ENCODE measurements at regions not wholly inside any gene's neighbourhood (a gene's known extent, or its start where the extent isn't known, plus 50 kb on each side); places are given as distances from the start of the nearest gene placed in this dataset.

DNA sequence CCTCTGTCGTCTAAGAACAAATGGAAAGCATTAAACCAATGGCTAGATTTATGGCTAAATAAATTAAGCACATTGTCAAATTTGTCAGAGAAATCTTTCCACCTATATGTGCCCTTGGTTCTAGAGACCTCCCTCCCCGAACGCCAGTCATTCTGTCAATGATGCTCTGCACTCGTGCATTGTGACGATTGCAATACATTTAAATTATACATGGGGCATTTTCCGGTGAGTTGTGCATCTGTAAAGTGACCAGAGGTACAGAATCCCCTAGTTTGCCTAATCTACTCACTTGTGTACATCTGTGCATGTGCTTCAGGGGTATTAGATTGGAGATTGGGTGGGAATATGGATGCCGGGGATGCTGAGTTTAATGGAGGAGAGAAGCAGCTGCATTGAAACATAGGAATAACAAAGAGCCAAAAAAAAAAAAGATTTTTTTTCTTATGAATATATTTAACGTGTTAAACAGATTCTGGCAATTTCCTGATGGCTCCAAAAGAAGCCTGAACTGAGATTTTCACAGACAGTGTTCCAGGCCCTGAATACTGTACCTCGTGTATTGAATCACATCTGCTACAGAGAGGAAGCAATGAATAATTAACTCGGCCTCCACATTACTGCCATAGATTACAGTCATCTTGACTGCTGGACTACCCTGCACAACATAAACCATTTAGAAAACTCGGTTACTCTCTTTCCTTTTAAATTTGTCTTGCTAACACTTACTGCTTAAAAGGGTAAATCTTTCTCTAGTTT lies 149.0 kb upstream of the C1orf87 start:
- ChIA-PET POLR2A (no interaction called here), CTCF (no interaction called here)
- TF ChIP-seq, protein P1, sequence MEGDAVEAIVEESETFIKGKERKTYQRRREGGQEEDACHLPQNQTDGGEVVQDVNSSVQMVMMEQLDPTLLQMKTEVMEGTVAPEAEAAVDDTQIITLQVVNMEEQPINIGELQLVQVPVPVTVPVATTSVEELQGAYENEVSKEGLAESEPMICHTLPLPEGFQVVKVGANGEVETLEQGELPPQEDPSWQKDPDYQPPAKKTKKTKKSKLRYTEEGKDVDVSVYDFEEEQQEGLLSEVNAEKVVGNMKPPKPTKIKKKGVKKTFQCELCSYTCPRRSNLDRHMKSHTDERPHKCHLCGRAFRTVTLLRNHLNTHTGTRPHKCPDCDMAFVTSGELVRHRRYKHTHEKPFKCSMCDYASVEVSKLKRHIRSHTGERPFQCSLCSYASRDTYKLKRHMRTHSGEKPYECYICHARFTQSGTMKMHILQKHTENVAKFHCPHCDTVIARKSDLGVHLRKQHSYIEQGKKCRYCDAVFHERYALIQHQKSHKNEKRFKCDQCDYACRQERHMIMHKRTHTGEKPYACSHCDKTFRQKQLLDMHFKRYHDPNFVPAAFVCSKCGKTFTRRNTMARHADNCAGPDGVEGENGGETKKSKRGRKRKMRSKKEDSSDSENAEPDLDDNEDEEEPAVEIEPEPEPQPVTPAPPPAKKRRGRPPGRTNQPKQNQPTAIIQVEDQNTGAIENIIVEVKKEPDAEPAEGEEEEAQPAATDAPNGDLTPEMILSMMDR (IDR thresholded peaks at IDR 0.05; ENCODE audit: insufficient read depth, low read length, missing control alignments) = no peak
- H3K4me3 ChIP-seq (ENCODE audit: low read depth, low read length) = no peak overlapping the region
- DNase-seq (ENCODE audit: low read depth, low spot score) = no peak

DNA sequence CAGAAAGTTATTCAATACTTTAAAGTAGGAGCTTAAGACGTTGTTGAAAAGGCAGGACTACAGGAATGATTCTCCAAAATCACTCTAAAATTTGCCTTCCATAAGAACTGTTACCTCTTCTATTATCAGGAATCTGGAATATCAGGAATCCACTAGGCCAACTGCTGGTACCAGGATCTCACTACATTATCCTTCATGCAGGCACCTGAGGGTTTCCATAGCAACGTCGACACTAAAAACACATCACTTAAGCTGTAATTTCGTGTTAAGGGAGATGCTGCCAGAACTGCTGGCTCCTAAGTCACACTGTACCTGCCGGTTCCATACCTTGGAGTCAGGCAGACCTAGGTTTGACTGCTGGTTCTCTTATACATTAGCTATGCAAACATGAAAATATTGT lies 139.7 kb upstream of the C1orf87 start:
- DNase-seq (ENCODE audit: low read depth, low spot score) = no peak
- H3K4me3 ChIP-seq (ENCODE audit: low read depth, low read length) = no peak overlapping the region
- TF ChIP-seq, protein P1 (IDR thresholded peaks at IDR 0.05; ENCODE audit: insufficient read depth, low read length, missing control alignments) = no peak
- POLR2A ChIA-PET = no interaction called here
- CTCF ChIA-PET = interaction anchor here (1.1 kb wide), 1 partner anchor 69 kb away, joined by 3 read pairs; no protein-coding TSS in a partner anchor

DNA sequence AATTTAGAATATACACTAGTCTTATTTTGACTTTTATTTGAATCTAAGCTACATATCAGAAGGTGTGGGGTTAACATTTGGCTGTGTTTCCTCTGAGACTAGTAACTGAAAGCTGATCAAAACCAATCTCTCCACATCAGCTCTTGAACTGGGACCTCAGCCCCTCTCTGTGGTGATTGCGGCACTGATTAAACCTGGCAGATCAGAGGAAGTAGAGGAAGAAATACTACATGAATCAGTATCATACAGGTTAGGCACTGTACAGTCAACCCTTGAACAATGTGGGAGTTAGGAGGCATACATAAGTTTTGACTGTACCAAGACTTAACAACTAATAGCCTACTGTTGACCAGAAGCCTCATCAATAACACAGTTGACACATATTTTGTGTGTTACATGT lies 122.5 kb upstream of the C1orf87 start:
- no peak overlapping the region for H3K4me3 ChIP-seq (ENCODE audit: low read depth, low read length)
- ChIA-PET POLR2A (no interaction called here), CTCF (no interaction called here)
- TF ChIP-seq, protein P1 (IDR thresholded peaks at IDR 0.05; ENCODE audit: insufficient read depth, low read length, missing control alignments) = no peak
- DNase-seq (ENCODE audit: low read depth, low spot score) = no peak

DNA sequence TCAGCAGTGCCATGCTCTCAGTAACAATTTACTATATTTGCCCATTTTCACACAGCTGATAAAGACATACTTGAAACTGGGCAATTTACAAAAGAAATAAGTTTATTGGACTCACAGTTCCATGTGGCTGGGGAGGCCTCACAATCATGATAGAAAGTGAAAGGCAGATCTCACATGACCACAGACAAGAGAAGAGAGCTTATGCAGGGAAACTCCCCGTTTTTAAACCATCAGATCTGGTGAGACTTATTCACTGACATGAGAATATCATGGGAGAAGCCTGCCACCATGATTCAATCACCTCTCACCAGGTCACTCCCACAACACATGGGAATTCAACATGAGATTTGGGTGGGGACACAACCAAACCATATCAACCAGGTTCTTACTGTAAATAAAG lies 112.1 kb upstream of the C1orf87 start:
- CTCF ChIA-PET = no interaction called here

DNA sequence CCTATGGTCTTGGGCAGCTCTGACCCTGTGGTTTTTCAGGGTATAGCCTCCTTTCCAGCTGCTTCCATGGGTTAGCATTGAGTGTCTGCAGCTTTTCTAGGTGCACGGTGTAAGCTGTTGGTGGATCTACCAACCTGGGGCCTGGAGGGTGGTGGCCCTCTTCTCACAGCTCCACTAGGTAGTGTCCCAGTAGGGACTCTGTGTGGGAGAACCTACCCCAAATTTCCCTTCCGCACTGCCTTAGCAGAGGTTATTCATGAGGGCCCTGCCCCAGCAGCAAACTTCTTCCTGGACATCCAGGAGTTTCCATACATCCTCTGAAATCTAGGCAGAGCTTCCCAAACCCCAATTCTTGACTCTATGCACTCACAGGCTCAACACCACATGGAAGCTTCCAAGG lies 111.0 kb upstream of the C1orf87 start:
- H3K4me3 ChIP-seq (ENCODE audit: low read depth, low read length) = no peak overlapping the region
- ChIA-PET POLR2A (no interaction called here), CTCF (no interaction called here)
- no peak for DNase-seq (ENCODE audit: low read depth, low spot score)
- TF ChIP-seq, protein P1 (IDR thresholded peaks at IDR 0.05; ENCODE audit: insufficient read depth, low read length, missing control alignments) = no peak

More for the DNA sequence above, 112.1 kb upstream of the C1orf87 start:
- H3K4me3 ChIP-seq (ENCODE audit: low read depth, low read length) = no peak overlapping the region
- no peak for DNase-seq (ENCODE audit: low read depth, low spot score)
- POLR2A ChIA-PET = no interaction called here
- TF ChIP-seq, protein P1 (IDR thresholded peaks at IDR 0.05; ENCODE audit: insufficient read depth, low read length, missing control alignments) = no peak

DNA sequence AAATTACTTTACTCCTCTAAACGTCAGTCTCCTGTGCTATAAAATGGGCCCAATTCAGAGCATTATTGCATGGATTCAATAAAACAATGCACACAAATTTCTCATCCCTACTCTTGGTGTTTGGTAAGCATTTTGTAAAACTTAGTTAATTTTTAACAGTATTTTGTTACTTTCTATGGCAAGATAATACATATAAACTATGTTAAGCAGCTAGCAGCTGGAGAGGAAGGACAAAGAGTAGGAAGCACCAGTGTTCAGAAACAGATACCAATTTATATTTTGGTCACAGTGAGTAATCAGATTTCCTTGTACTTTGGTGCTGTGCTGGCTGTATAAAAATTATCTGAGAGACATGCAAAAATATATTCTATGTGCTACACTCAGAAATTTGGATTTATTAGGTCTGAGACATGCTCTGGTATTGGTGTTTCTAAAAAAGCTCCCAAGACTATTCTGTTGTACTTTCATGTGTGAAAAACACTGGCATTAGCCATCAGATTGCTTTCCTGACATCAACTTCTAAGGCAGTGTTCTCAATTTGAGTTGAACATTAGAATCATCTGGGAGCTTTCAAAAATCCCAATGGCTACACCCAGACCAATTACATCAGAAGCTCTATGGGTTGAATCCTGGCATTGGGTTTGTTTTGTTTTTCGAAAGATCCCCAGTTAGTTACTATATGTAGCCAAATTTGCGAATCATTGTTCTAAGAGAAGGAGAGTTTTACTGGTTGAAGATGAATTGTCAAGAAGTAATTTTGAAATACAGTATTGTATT lies 100.3 kb upstream of the C1orf87 start:
- H3K4me3 ChIP-seq (ENCODE audit: low read depth, low read length) = no peak overlapping the region
- CTCF ChIA-PET = interaction anchor here (0.7 to 1.6 kb wide), 3 partner anchors 14 to 202 kb away, joined by 3 to 6 read pairs (median 4); no protein-coding TSS in a partner anchor
- no peak for DNase-seq (ENCODE audit: low read depth, low spot score)
- POLR2A ChIA-PET = no interaction called here
- TF ChIP-seq, protein P1 (IDR thresholded peaks at IDR 0.05; ENCODE audit: insufficient read depth, low read length, missing control alignments) = no peak
